EL (cell line): ENCODE measurements at regions not wholly inside any gene's neighbourhood (a gene's known extent, or its start where the extent isn't known, plus 50 kb on each side); places are given as distances from the start of the nearest gene placed in this dataset.
"Not testable (repeated sequence)": the region's sequence is repeated elsewhere in the genome, so short reads cannot be mapped to it uniquely, and the experiment has no call there.

ENCODE experiments used
- DNase-seq: peaks from one replicate; pipeline ENCODE4 v3.0.0-alpha.2; 2016

- no peak for DNase-seq
These were observed 727.6 kb upstream of the LUZP2 start for GRCh38 chr11:23769214-23769613.

GRCh38 chr11:23772081-23772480, 724.8 kb upstream of the LUZP2 start:
- no peak for DNase-seq

GRCh38 chr11:23778971-23779370, 717.9 kb upstream of the LUZP2 start:
- DNase-seq, result peak; percentile 15

GRCh38 chr11:23780231-23780630, 716.6 kb upstream of the LUZP2 start:
- no peak for DNase-seq

GRCh38 chr11:23781803-23782560, 714.9 kb upstream of the LUZP2 start:
- DNase-seq, result no peak

GRCh38 chr11:23786974-23787373, 709.9 kb upstream of the LUZP2 start:
- DNase-seq, result not testable (repeated sequence)

- no peak for DNase-seq
These were observed 707.5 kb upstream of the LUZP2 start for GRCh38 chr11:23789200-23789853.

- DNase-seq, result peak; percentile 65
These were observed 706.9 kb upstream of the LUZP2 start for GRCh38 chr11:23789938-23790371.

GRCh38 chr11:23797624-23798419, 699.0 kb upstream of the LUZP2 start:
- DNase-seq, result no peak

GRCh38 chr11:23834306-23834705, 662.5 kb upstream of the LUZP2 start:
- peak; percentile 21 for DNase-seq

- DNase-seq, result no peak
These were observed 659.9 kb upstream of the LUZP2 start for GRCh38 chr11:23836981-23837380.

- DNase-seq, result no peak
These were observed 656.0 kb upstream of the LUZP2 start for GRCh38 chr11:23840872-23841271.

- no peak for DNase-seq
These were observed 649.9 kb upstream of the LUZP2 start for GRCh38 chr11:23846902-23847422.

- no peak for DNase-seq
These were observed 645.6 kb upstream of the LUZP2 start for GRCh38 chr11:23851216-23851615.

GRCh38 chr11:23856654-23857053, 640.2 kb upstream of the LUZP2 start:
- peak; percentile 5 for DNase-seq

GRCh38 chr11:23859087-23859486, 637.8 kb upstream of the LUZP2 start:
- no peak for DNase-seq

GRCh38 chr11:23861615-23862014, 635.2 kb upstream of the LUZP2 start:
- no peak for DNase-seq

GRCh38 chr11:23865341-23865975, 631.4 kb upstream of the LUZP2 start:
- peak; percentile 53 for DNase-seq

- DNase-seq, result peak; percentile 13
These were observed 630.2 kb upstream of the LUZP2 start for GRCh38 chr11:23866641-23867040.

- no peak for DNase-seq
These were observed 627.2 kb upstream of the LUZP2 start for GRCh38 chr11:23869671-23870070.

GRCh38 chr11:23873406-23873805, 623.4 kb upstream of the LUZP2 start:
- DNase-seq, result no peak

GRCh38 chr11:23875176-23875850, 621.5 kb upstream of the LUZP2 start:
- no peak for DNase-seq
